DOHH2 (cell line): ENCODE measurements at regions not wholly inside any gene's neighbourhood (a gene's known extent, or its start where the extent isn't known, plus 50 kb on each side); places are given as distances from the start of the nearest gene placed in this dataset.

Experiments
- CTCF ChIP-seq: fragments of 200-600 bp; sonication (generic); IDR thresholded peaks from one replicate; pipeline ENCODE4 v1.5.1; 2014; ENCODE audit warnings: antibody characterized with exemption, mild to moderate bottlenecking, low read depth, low read length; ENCODE audit not compliant: poor library complexity, severe bottlenecking
- EZH2phosphoT487 ChIP-seq: fragments of 200-600 bp; sonication (generic); IDR thresholded peaks from 2 replicates; pipeline ENCODE4 v1.6.1; 2017; ENCODE audit warnings: borderline replicate concordance, mild to moderate bottlenecking, antibody characterized with exemption, low read length, moderate library complexity, mixed read lengths

- TF ChIP-seq CTCF (no peak), EZH2phosphoT487 (no peak)
Measured at GRCh38 chr4:98784947-98785706, 126.7 kb upstream of the TSPAN5 start.
